ENCODE measurements at regions not wholly inside any gene's neighbourhood (a gene's known extent, or its start where the extent isn't known, plus 50 kb on each side); places are given as distances from the start of the nearest gene placed in this dataset.
"Not testable (repeated sequence)": the region's sequence is repeated elsewhere in the genome, so short reads cannot be mapped to it uniquely, and the experiment has no call there.

DNA sequence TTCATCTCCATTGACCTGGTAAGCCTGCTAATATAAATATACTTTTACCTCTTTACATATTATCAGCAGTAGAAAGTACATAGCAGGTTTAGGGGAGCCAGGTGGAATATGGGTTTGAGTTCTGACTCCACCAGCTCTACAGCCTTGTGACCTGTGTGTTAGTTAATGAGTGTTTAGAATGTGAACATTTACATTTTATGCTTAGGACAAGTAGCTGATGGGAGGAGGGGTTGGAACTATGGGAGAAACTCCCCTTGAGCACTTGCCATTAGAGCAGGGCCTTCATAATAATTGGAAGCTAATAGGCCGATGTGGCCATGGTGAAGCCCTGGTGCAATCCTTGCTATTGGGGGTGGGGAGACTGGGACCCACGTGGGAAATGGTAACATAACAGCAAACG is 148.3 kb upstream of the NTRK2 start:
- DNase-seq (ENCODE audit: low read depth) = no peak
- TF ChIP-seq MYC (IDR thresholded peaks at IDR 0.05; ENCODE audit: low read depth, low read length) (no peak), POLR2A (IDR thresholded peaks at IDR 0.05; ENCODE audit: extremely low read depth, insufficient read length) (no peak)
- TF ChIP-seq, protein P1, sequence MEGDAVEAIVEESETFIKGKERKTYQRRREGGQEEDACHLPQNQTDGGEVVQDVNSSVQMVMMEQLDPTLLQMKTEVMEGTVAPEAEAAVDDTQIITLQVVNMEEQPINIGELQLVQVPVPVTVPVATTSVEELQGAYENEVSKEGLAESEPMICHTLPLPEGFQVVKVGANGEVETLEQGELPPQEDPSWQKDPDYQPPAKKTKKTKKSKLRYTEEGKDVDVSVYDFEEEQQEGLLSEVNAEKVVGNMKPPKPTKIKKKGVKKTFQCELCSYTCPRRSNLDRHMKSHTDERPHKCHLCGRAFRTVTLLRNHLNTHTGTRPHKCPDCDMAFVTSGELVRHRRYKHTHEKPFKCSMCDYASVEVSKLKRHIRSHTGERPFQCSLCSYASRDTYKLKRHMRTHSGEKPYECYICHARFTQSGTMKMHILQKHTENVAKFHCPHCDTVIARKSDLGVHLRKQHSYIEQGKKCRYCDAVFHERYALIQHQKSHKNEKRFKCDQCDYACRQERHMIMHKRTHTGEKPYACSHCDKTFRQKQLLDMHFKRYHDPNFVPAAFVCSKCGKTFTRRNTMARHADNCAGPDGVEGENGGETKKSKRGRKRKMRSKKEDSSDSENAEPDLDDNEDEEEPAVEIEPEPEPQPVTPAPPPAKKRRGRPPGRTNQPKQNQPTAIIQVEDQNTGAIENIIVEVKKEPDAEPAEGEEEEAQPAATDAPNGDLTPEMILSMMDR (IDR thresholded peaks at IDR 0.05; ENCODE audit: low read depth, low read length) = no peak
- TF ChIP-seq, protein P2, sequence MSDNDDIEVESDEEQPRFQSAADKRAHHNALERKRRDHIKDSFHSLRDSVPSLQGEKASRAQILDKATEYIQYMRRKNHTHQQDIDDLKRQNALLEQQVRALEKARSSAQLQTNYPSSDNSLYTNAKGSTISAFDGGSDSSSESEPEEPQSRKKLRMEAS (IDR thresholded peaks at IDR 0.05; ENCODE audit: low read depth, low read length) = no peak

DNA sequence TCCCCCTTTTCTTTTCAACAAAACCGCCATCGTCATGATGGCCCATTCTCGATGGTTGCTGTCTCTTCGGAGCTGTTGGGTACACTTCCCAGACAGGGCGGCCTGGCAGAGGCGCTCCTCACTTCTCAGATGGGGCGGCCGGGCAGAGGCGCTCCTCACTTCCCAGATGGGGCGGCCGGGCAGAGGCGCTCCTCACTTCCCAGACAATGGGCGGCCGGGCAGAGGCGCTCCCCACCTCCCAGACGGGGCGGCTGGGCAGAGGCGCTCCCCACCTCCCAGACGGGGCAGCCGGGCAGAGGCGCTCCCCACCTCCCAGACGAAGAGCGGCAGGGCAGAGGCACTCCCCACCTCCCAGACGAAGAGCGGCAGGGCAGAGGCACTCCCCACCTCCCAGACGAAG is 143.3 kb upstream of the NTRK2 start:
- not testable (repeated sequence) for DNase-seq (ENCODE audit: low read depth); H3K4me3 ChIP-seq (ENCODE audit: low read depth, low read length)

More for the DNA sequence above, 148.3 kb upstream of the NTRK2 start:
- H3K4me3 ChIP-seq (ENCODE audit: low read depth, low read length) = no peak overlapping the region

DNA sequence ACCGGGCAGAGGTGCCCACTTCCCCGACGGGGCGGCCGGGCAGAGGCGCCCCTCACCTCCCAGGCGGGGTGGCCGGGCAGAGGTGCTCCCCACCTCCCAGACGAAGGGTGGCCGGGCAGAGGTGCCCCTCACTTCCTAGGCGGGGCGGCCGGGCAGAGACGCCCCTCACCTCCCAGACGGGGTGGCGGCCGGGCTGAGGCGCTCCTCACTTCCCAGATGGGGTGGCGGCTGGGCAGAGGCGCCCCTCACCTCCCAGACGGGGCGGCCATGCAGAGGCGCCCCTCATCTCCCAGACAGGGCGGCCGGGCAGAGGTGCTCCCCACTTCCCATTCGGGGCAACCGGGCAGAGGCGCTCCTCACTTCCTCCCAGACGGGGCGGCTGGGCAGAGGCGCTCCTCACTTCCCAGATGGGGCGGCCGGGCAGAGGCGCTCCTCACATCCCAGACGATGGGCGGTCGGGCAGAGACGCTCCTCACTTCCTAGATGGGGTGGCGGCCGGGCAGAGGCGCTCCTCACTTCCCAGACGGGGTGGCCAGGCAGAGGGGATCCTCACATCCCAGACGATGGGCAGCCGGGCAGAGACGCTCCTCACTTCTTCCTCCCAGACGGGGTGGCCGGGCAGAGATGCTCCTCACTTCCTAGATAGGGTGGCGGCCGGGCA is 142.3 kb upstream of the NTRK2 start:
- DNase-seq (ENCODE audit: low read depth); H3K4me3 ChIP-seq (ENCODE audit: low read depth, low read length): not testable (repeated sequence)

DNA sequence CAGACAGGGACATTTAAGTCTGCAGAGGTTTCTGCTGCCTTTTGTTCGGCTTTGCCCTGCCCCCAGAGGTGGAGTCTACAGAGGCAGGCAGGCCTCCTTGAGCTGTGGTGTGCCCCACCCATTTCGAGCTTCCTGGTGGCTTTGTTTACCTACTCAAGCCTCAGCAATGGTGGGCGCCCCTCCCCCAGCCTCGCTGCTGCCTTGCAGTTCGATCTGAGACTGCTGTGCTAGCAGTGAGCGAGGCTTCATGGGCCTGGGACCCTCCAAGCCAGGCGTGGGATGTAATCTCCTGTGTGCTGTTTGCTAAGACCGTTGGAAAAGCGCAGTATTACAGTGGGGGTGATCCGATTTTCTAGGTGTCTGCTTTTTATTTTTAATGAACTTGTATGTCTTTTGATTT is 133.6 kb upstream of the NTRK2 start:
- H3K4me3 ChIP-seq (ENCODE audit: low read depth, low read length); DNase-seq (ENCODE audit: low read depth): not testable (repeated sequence)

DNA sequence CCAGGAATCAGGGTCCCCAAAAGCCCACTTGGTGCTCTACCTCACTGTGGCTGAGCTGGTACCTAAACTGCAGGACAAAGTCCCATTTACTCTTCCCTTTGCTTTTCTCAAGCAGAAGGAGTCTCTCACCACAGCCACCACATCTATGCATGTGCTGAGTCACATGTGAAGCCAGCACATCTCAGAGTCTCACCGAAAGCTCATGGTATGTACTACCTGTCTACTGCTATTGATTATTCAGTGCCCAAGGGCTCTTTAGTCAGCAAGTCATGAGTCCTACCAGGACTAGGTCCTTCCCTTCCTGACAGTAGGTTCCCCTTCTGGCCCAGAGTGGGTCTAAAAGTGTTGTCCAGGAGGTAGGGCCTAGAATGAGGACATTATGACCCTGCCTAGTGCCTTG is 130.7 kb upstream of the NTRK2 start:
- TF ChIP-seq, protein P1 (IDR thresholded peaks at IDR 0.05; ENCODE audit: low read depth, low read length) = no peak
- TF ChIP-seq, protein P2 (IDR thresholded peaks at IDR 0.05; ENCODE audit: low read depth, low read length) = no peak
- no peak for TF ChIP-seq MYC (IDR thresholded peaks at IDR 0.05; ENCODE audit: low read depth, low read length)
- no peak for TF ChIP-seq POLR2A (IDR thresholded peaks at IDR 0.05; ENCODE audit: extremely low read depth, insufficient read length)
- no peak overlapping the region for H3K4me3 ChIP-seq (ENCODE audit: low read depth, low read length)
- no peak for DNase-seq (ENCODE audit: low read depth)

DNA sequence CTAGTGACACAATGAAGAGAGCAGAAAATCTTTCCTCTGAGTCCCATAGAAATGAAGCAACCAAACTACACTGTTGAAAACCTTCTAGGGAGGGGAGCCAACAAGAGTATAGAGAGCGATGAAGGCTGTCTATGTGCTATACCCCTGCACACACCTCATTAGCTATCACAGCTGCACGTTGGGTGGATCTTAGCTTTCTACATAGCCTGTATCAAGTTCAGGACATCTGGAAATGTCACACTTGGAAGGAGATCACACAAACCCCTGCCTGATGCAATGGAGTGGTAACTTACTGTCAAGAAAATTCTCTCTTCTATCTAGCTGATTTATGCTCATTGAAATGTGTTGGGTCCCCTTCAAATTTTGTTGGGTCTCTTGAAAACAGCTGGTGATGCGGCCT is 127.0 kb upstream of the NTRK2 start:
- no peak for DNase-seq (ENCODE audit: low read depth)
- H3K4me3 ChIP-seq (ENCODE audit: low read depth, low read length) = no peak overlapping the region
- TF ChIP-seq, protein P1 (IDR thresholded peaks at IDR 0.05; ENCODE audit: low read depth, low read length) = no peak
- no peak for TF ChIP-seq MYC (IDR thresholded peaks at IDR 0.05; ENCODE audit: low read depth, low read length)
- TF ChIP-seq, protein P2 (IDR thresholded peaks at IDR 0.05; ENCODE audit: low read depth, low read length) = no peak
- no peak for TF ChIP-seq POLR2A (IDR thresholded peaks at IDR 0.05; ENCODE audit: extremely low read depth, insufficient read length)

DNA sequence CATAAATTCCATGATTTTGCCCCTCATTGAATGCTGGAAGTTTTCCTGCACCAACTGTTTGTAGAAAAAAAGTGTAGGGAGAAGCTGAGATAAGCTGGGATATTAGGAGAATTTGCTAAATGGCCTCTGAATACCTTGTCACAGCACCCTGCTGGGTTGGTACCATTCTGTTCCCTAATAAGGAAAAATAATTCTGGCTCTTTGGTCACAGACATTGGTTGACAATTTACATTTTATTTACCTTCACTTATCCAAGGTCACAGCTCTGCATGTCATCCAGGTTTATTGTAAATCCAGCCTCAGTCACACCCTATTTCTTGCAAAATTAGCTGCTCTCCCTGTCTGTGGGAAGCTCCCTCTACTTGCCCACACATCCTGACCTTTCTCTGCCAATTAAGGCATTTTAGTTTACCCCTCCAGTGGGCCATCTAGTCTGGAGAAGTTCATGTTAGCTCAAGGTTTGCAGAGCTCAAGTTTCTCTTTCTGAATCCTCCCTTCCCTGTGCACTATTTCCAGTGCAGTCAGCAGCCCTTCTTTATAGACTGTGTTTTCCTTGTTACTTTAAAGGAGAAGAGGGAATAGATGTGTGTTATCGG is 115.4 kb upstream of the NTRK2 start:
- TF ChIP-seq POLR2A (IDR thresholded peaks at IDR 0.05; ENCODE audit: extremely low read depth, insufficient read length) (no peak), MYC (IDR thresholded peaks at IDR 0.05; ENCODE audit: low read depth, low read length) (no peak)
- TF ChIP-seq, protein P2 (IDR thresholded peaks at IDR 0.05; ENCODE audit: low read depth, low read length) = no peak
- TF ChIP-seq, protein P1 (IDR thresholded peaks at IDR 0.05; ENCODE audit: low read depth, low read length) = no peak
- no peak for DNase-seq (ENCODE audit: low read depth)
- H3K4me3 ChIP-seq (ENCODE audit: low read depth, low read length) = no peak overlapping the region
